ENCODE measurements at regions not wholly inside any gene's neighbourhood (a gene's known extent, or its start where the extent isn't known, plus 50 kb on each side); places are given as distances from the start of the nearest gene placed in this dataset.
"Not testable (repeated sequence)": the region's sequence is repeated elsewhere in the genome, so short reads cannot be mapped to it uniquely, and the experiment has no call there.

- no peak for TF ChIP-seq CTCF (IDR thresholded peaks at IDR 0.05; ENCODE audit: unreplicated experiment in 3 of 3)
- Mint-ChIP-seq H3K27ac (no peak overlapping the region), H3K4me1 (no peaks in the 10 kb centered on the region), H3K36me3 (ENCODE audit: low read depth) (no peaks in the 10 kb centered on the region), H3K9me3 (peaks cover 3% of the 10 kb centered on the region), H3K27me3 (ENCODE audit: low read depth) (peaks cover 13% of the 10 kb centered on the region), H3K4me3 (no peak overlapping the region)
These were observed 69.8 kb upstream of the ADRA1D start for GRCh38 chr20:4318891-4319290.

GRCh38 chr20:4310616-4311015 is 61.5 kb upstream of the ADRA1D start:
- not testable (repeated sequence) for H3K4me1 Mint-ChIP-seq; H3K27ac Mint-ChIP-seq; H3K36me3 Mint-ChIP-seq (ENCODE audit: low read depth); H3K4me3 Mint-ChIP-seq; H3K27me3 Mint-ChIP-seq (ENCODE audit: low read depth)
- peaks cover 20% of the 10 kb centered on the region for H3K9me3 Mint-ChIP-seq

DNA sequence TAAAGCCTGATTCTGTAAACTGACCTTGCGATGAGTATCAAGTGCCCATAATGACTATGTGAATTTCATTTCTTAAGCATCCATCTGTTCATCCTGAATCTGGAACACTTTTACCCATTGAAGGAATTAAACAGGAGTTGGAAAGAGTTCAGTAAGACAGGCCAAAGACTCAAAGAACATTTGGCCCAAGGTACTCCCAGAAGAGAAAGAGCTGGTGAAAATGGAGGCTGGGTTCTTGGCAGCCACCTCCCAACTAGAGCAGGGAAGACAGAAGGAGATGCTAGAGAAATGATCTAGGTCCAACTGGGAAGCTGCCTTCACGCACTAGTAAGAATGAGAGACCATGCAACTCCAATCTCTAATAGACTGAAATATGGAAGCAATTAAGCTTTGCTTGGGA is 57.1 kb upstream of the ADRA1D start:
- Mint-ChIP-seq H3K4me1 (no peaks in the 10 kb centered on the region), H3K9me3 (peaks cover 6% of the 10 kb centered on the region), H3K27me3 (ENCODE audit: low read depth) (peaks cover 26% of the 10 kb centered on the region), H3K36me3 (ENCODE audit: low read depth) (no peaks in the 10 kb centered on the region), H3K4me3 (no peak overlapping the region), H3K27ac (no peak overlapping the region)
- no peak for TF ChIP-seq CTCF (IDR thresholded peaks at IDR 0.05; ENCODE audit: unreplicated experiment in 3 of 3)

GRCh38 chr20:4305091-4305490 is 56.0 kb upstream of the ADRA1D start:
- no peak overlapping the region for H3K4me3 Mint-ChIP-seq

GRCh38 chr20:4304601-4305000 is 55.5 kb upstream of the ADRA1D start:
- no peaks in the 10 kb centered on the region for H3K36me3 Mint-ChIP-seq (ENCODE audit: low read depth)
- no peaks in the 10 kb centered on the region for H3K4me1 Mint-ChIP-seq

More at GRCh38 chr20:4305091-4305490, 56.0 kb upstream of the ADRA1D start:
- Mint-ChIP-seq H3K27ac (no peak overlapping the region), H3K36me3 (ENCODE audit: low read depth) (no peaks in the 10 kb centered on the region), H3K4me1 (no peaks in the 10 kb centered on the region), H3K27me3 (ENCODE audit: low read depth) (peaks cover 31% of the 10 kb centered on the region), H3K9me3 (peaks cover 1% of the 10 kb centered on the region)
- TF ChIP-seq CTCF (IDR thresholded peaks at IDR 0.05; ENCODE audit: unreplicated experiment in 3 of 3): no peak

GRCh38 chr20:4303136-4303535 is 54.0 kb upstream of the ADRA1D start:
- no peak for TF ChIP-seq CTCF (IDR thresholded peaks at IDR 0.05; ENCODE audit: unreplicated experiment in 3 of 3)
- H3K27me3 Mint-ChIP-seq (ENCODE audit: low read depth): peaks cover 38% of the 10 kb centered on the region
- no peak overlapping the region for H3K4me3 Mint-ChIP-seq
- no peaks in the 10 kb centered on the region for H3K9me3 Mint-ChIP-seq
- no peak overlapping the region for H3K27ac Mint-ChIP-seq
- H3K36me3 Mint-ChIP-seq (ENCODE audit: low read depth): no peaks in the 10 kb centered on the region
- no peaks in the 10 kb centered on the region for H3K4me1 Mint-ChIP-seq

More at GRCh38 chr20:4304601-4305000, 55.5 kb upstream of the ADRA1D start:
- H3K9me3 Mint-ChIP-seq: no peaks in the 10 kb centered on the region
- H3K27ac Mint-ChIP-seq: no peak overlapping the region
- no peak overlapping the region for H3K4me3 Mint-ChIP-seq
- peaks cover 31% of the 10 kb centered on the region for H3K27me3 Mint-ChIP-seq (ENCODE audit: low read depth)
- no peak for TF ChIP-seq CTCF (IDR thresholded peaks at IDR 0.05; ENCODE audit: unreplicated experiment in 3 of 3)
